Hepatic stellate cell (primary cell): ENCODE measurements at regions not wholly inside any gene's neighbourhood (a gene's known extent, or its start where the extent isn't known, plus 50 kb on each side); places are given as distances from the start of the nearest gene placed in this dataset.

ENCODE experiments used
- DNase-seq: peaks from one replicate; pipeline ENCODE4 v3.0.0; 2011; ENCODE audit warnings: low spot score

GRCh38 chr2:21395366-21395765, 271.6 kb downstream of the TDRD15 start:
- DNase-seq = no peak

GRCh38 chr2:21396252-21396651, 272.5 kb downstream of the TDRD15 start:
- no peak for DNase-seq

- DNase-seq = no peak
Observed at GRCh38 chr2:21401022-21401698, 277.4 kb downstream of the TDRD15 start.

GRCh38 chr2:21404137-21404536, 280.4 kb downstream of the TDRD15 start:
- no peak for DNase-seq

- DNase-seq = no peak
Observed at GRCh38 chr2:21404827-21405625, 281.3 kb downstream of the TDRD15 start.

GRCh38 chr2:21406386-21406785, 282.6 kb downstream of the TDRD15 start:
- DNase-seq = no peak

- DNase-seq = no peak
Observed at GRCh38 chr2:21406911-21407310, 283.1 kb downstream of the TDRD15 start.

GRCh38 chr2:21407851-21408250, 284.1 kb downstream of the TDRD15 start:
- DNase-seq = no peak

- DNase-seq = no peak
Observed at GRCh38 chr2:21411741-21412140, 288.0 kb downstream of the TDRD15 start.

GRCh38 chr2:21412944-21413443, 289.2 kb downstream of the TDRD15 start:
- no peak for DNase-seq

GRCh38 chr2:21415234-21415633, 291.5 kb downstream of the TDRD15 start:
- no peak for DNase-seq

- DNase-seq = no peak
Observed at GRCh38 chr2:21416226-21416625, 292.5 kb downstream of the TDRD15 start.

- no peak for DNase-seq
Observed at GRCh38 chr2:21418456-21418855, 294.7 kb downstream of the TDRD15 start.

GRCh38 chr2:21420553-21421335, 297.0 kb downstream of the TDRD15 start:
- DNase-seq = no peak

GRCh38 chr2:21422050-21422449, 298.3 kb downstream of the TDRD15 start:
- DNase-seq = peak; percentile 26

- DNase-seq = no peak
Observed at GRCh38 chr2:21422724-21423522, 299.2 kb downstream of the TDRD15 start.

GRCh38 chr2:21423854-21424253, 300.1 kb downstream of the TDRD15 start:
- no peak for DNase-seq

- no peak for DNase-seq
Observed at GRCh38 chr2:21424375-21424774, 300.6 kb downstream of the TDRD15 start.

- DNase-seq = no peak
Observed at GRCh38 chr2:21427606-21428005, 303.8 kb downstream of the TDRD15 start.

- DNase-seq = no peak
Observed at GRCh38 chr2:21428754-21429153, 305.0 kb downstream of the TDRD15 start.

- DNase-seq = no peak
Observed at GRCh38 chr2:21429747-21430146, 306.0 kb downstream of the TDRD15 start.

GRCh38 chr2:21431078-21431477, 307.3 kb downstream of the TDRD15 start:
- no peak for DNase-seq
